ENCODE measurements at regions not wholly inside any gene's neighbourhood (a gene's known extent, or its start where the extent isn't known, plus 50 kb on each side); places are given as distances from the start of the nearest gene placed in this dataset.
"Not testable (repeated sequence)": the region's sequence is repeated elsewhere in the genome, so short reads cannot be mapped to it uniquely, and the experiment has no call there.

- not testable (repeated sequence) for DNase-seq
Observed at GRCh38 chr7:149995369-149996026, 121.7 kb downstream of the ATP6V0E2 start.

GRCh38 chr7:150000780-150001599 is 127.2 kb downstream of the ATP6V0E2 start:
- peak; percentile 4 for DNase-seq

GRCh38 chr7:150003304-150003810 is 129.6 kb downstream of the ATP6V0E2 start:
- DNase-seq = no peak

- not testable (repeated sequence) for DNase-seq
Observed at GRCh38 chr7:150003973-150004372, 130.2 kb downstream of the ATP6V0E2 start.

- DNase-seq = not testable (repeated sequence)
Observed at GRCh38 chr7:150004843-150005242, 131.1 kb downstream of the ATP6V0E2 start.

GRCh38 chr7:150009620-150010303 is 136.0 kb downstream of the ATP6V0E2 start:
- not testable (repeated sequence) for DNase-seq

- DNase-seq = not testable (repeated sequence)
Observed at GRCh38 chr7:150016651-150017189, 143.0 kb downstream of the ATP6V0E2 start.

GRCh38 chr7:150020210-150020609 is 146.4 kb downstream of the ATP6V0E2 start:
- not testable (repeated sequence) for DNase-seq

GRCh38 chr7:150024550-150025490 is 151.1 kb downstream of the ATP6V0E2 start:
- DNase-seq = not testable (repeated sequence)

- not testable (repeated sequence) for DNase-seq
Observed at GRCh38 chr7:150025802-150026201, 152.0 kb downstream of the ATP6V0E2 start.

GRCh38 chr7:150028344-150029012 is 154.7 kb downstream of the ATP6V0E2 start:
- not testable (repeated sequence) for DNase-seq

- DNase-seq = not testable (repeated sequence)
Observed at GRCh38 chr7:150029013-150029389, 155.2 kb downstream of the ATP6V0E2 start.

- not testable (repeated sequence) for DNase-seq
Observed at GRCh38 chr7:150031733-150032132, 158.0 kb downstream of the ATP6V0E2 start.

GRCh38 chr7:150033711-150034110 is 159.9 kb downstream of the ATP6V0E2 start:
- not testable (repeated sequence) for DNase-seq

- DNase-seq = not testable (repeated sequence)
Observed at GRCh38 chr7:150035769-150036168, 162.0 kb downstream of the ATP6V0E2 start.

GRCh38 chr7:150039061-150039460 is 165.3 kb downstream of the ATP6V0E2 start:
- DNase-seq = not testable (repeated sequence)

GRCh38 chr7:150042281-150042680 is 168.5 kb downstream of the ATP6V0E2 start:
- DNase-seq = not testable (repeated sequence)

- not testable (repeated sequence) for DNase-seq
Observed at GRCh38 chr7:150044771-150045170, 171.0 kb downstream of the ATP6V0E2 start.

GRCh38 chr7:150045596-150045995 is 171.8 kb downstream of the ATP6V0E2 start:
- not testable (repeated sequence) for DNase-seq

GRCh38 chr7:150046290-150047194 is 172.8 kb downstream of the ATP6V0E2 start:
- not testable (repeated sequence) for DNase-seq
